WTC11 (cell line): ENCODE measurements at regions not wholly inside any gene's neighbourhood (a gene's known extent, or its start where the extent isn't known, plus 50 kb on each side); places are given as distances from the start of the nearest gene placed in this dataset.
"Not testable (repeated sequence)": the region's sequence is repeated elsewhere in the genome, so short reads cannot be mapped to it uniquely, and the experiment has no call there.

Source experiments
- ATAC-seq: fragments of 200-7000 bp; cut with Tn5 transposase; 2 replicates; pipeline ENCODE4 v1.10.0; 2021; ENCODE audit warnings: mild to moderate bottlenecking, moderate library complexity
- CTCF ChIA-PET: fragments of 300-600 bp; sonication (Branson Sonifier 250); formaldehyde crosslinking; loops from one replicate; lab custom pipeline; 2021; ENCODE audit warnings: antibody characterized with exemption; lab: Charles Lee
- POLR2A ChIA-PET: fragments of 350-600 bp; sonication (Branson Sonifier 250); formaldehyde crosslinking; loops from one replicate; lab custom pipeline; 2021; ENCODE audit warnings: antibody characterized with exemption; lab: Charles Lee
- DNase-seq: peaks from one replicate; pipeline ENCODE4 v3.0.0; 2021; ENCODE audit warnings: low spot score
- H3K27ac Mint-ChIP-seq: 2 replicates; pipeline ENCODE4 v1.8.0; 2021; ENCODE audit warnings: mixed read lengths
- H3K27me3 Mint-ChIP-seq: 2 replicates; pipeline ENCODE4 v1.8.0; 2021; ENCODE audit warnings: low read depth, mild to moderate bottlenecking, moderate library complexity, mixed read lengths
- H3K36me3 Mint-ChIP-seq: 2 replicates; pipeline ENCODE4 v1.8.0; 2021; ENCODE audit warnings: mixed read lengths
- H3K4me1 Mint-ChIP-seq: 2 replicates; pipeline ENCODE4 v1.8.0; 2022; ENCODE audit warnings: mixed read lengths
- H3K4me3 Mint-ChIP-seq: 2 replicates; pipeline ENCODE4 v1.8.0; 2021; ENCODE audit warnings: mild to moderate bottlenecking, moderate library complexity, mixed read lengths
- H3K9me3 Mint-ChIP-seq: 2 replicates; pipeline ENCODE4 v1.8.0; 2021; ENCODE audit warnings: mixed read lengths
- HMGA2 ChIP-seq: fragments of 250-450 bp; sonication (Bioruptor Pico); IDR thresholded peaks from 2 replicates; pipeline ENCODE4 v1.4.0; 2021; ENCODE audit warnings: mild to moderate bottlenecking, moderate library complexity
- IRF2 ChIP-seq: sonication (generic); formaldehyde crosslinking; IDR thresholded peaks from 2 replicates; pipeline ENCODE4 v1.8.0; 2022; ENCODE audit warnings: low read depth, missing genetic modification reagents, borderline replicate concordance
- MAX ChIP-seq: sonication (generic); formaldehyde crosslinking; IDR thresholded peaks from 2 replicates; pipeline ENCODE4 v1.8.0; 2022; ENCODE audit warnings: mild to moderate bottlenecking, missing genetic modification reagents
- MYBL2 ChIP-seq: sonication (generic); formaldehyde crosslinking; IDR thresholded peaks from 2 replicates; pipeline ENCODE4 v1.8.1; 2023; ENCODE audit warnings: mild to moderate bottlenecking, moderate library complexity, missing genetic modification reagents
- NFE2L1 ChIP-seq: sonication (generic); formaldehyde crosslinking; IDR thresholded peaks from 2 replicates; pipeline ENCODE4 v1.8.1; 2023; ENCODE audit warnings: missing genetic modification reagents
- NR2C2 ChIP-seq: sonication (generic); formaldehyde crosslinking; IDR thresholded peaks from 2 replicates; pipeline ENCODE4 v1.8.0; 2022; ENCODE audit warnings: mild to moderate bottlenecking, missing genetic modification reagents
- OVOL2 ChIP-seq: fragments of 250-450 bp; sonication (Bioruptor Pico); IDR thresholded peaks from 2 replicates; pipeline ENCODE4 v1.9.0; 2021; ENCODE audit warnings: mild to moderate bottlenecking, borderline replicate concordance
- RELA ChIP-seq: sonication (generic); formaldehyde crosslinking; IDR thresholded peaks from 2 replicates; pipeline ENCODE4 v1.8.1; 2022; ENCODE audit warnings: missing genetic modification reagents, mild to moderate bottlenecking, borderline replicate concordance
- RORB ChIP-seq: fragments of 250-450 bp; sonication (Bioruptor Pico); IDR thresholded peaks from 2 replicates; pipeline ENCODE4 v1.9.0; 2021; ENCODE audit warnings: mild to moderate bottlenecking
- TCF7 ChIP-seq: sonication (generic); formaldehyde crosslinking; IDR thresholded peaks from 2 replicates; pipeline ENCODE4 v1.8.0; 2022; ENCODE audit warnings: mild to moderate bottlenecking, low read depth, missing genetic modification reagents, moderate library complexity
- TEAD1 ChIP-seq: sonication (generic); formaldehyde crosslinking; IDR thresholded peaks from 2 replicates; pipeline ENCODE4 v1.8.0; 2022; ENCODE audit warnings: mild to moderate bottlenecking, missing genetic modification reagents
- ZNF121 ChIP-seq: sonication (generic); formaldehyde crosslinking; IDR thresholded peaks from 2 replicates; pipeline ENCODE4 v1.8.0; 2023; ENCODE audit warnings: missing genetic modification reagents
- ZNF138 ChIP-seq: sonication (generic); formaldehyde crosslinking; conservative IDR thresholded peaks from 2 replicates; pipeline ENCODE4 v1.8.1; 2022; ENCODE audit warnings: mild to moderate bottlenecking, moderate library complexity, missing genetic modification reagents
- ZNF263 ChIP-seq: sonication (generic); formaldehyde crosslinking; IDR thresholded peaks from 2 replicates; pipeline ENCODE4 v1.8.1; 2022; ENCODE audit warnings: low read depth, mild to moderate bottlenecking, moderate library complexity, missing genetic modification reagents
- ZNF317 ChIP-seq: sonication (generic); formaldehyde crosslinking; IDR thresholded peaks from 2 replicates; pipeline ENCODE4 v1.8.1; 2023; ENCODE audit warnings: low read depth, mild to moderate bottlenecking, moderate library complexity, missing genetic modification reagents, borderline replicate concordance
- ZNF396 ChIP-seq: fragments of 250-450 bp; sonication (Bioruptor Pico); IDR thresholded peaks from 2 replicates; pipeline ENCODE4 v1.8.0; 2021; ENCODE audit warnings: mild to moderate bottlenecking, moderate library complexity, borderline replicate concordance
- ZNF416 ChIP-seq: fragments of 250-450 bp; sonication (Bioruptor Pico); IDR thresholded peaks from 2 replicates; pipeline ENCODE4 v1.9.0; 2021; ENCODE audit warnings: mild to moderate bottlenecking, inconsistent platforms
- ZNF425 ChIP-seq: fragments of 250-450 bp; sonication (Bioruptor Pico); conservative IDR thresholded peaks from 2 replicates; pipeline ENCODE4 v1.9.0; 2021; ENCODE audit warnings: mild to moderate bottlenecking
- ZNF512 ChIP-seq: sonication (generic); formaldehyde crosslinking; IDR thresholded peaks from 2 replicates; pipeline ENCODE4 v1.8.1; 2022; ENCODE audit warnings: missing genetic modification reagents, borderline replicate concordance
- TF ChIP-seq, protein P1 (sequence below): sonication (generic); formaldehyde crosslinking; IDR thresholded peaks from 2 replicates; pipeline ENCODE4 v1.8.0; 2022; ENCODE audit warnings: mild to moderate bottlenecking, missing genetic modification reagents
- TF ChIP-seq, protein P2 (sequence below): fragments of 200-600 bp; IDR thresholded peaks from 2 replicates; pipeline ENCODE4 v1.8.0; 2022; ENCODE audit warnings: antibody characterized with exemption
- TF ChIP-seq, protein P3 (sequence below): sonication (generic); formaldehyde crosslinking; IDR thresholded peaks from 2 replicates; pipeline ENCODE4 v1.8.1; 2023; ENCODE audit warnings: mild to moderate bottlenecking, missing genetic modification reagents
- TF ChIP-seq, protein P4 (sequence below): sonication (generic); formaldehyde crosslinking; IDR thresholded peaks from 2 replicates; pipeline ENCODE4 v1.8.1; 2023; ENCODE audit warnings: mild to moderate bottlenecking, missing genetic modification reagents
- TF ChIP-seq, protein P5 (sequence below): sonication (generic); formaldehyde crosslinking; IDR thresholded peaks from 2 replicates; pipeline ENCODE4 v1.8.1; 2022; ENCODE audit warnings: mild to moderate bottlenecking, moderate library complexity, missing genetic modification reagents

- H3K36me3 Mint-ChIP-seq = peaks cover 12% of the 10 kb centered on the region
- peaks cover 39% of the 10 kb centered on the region for H3K9me3 Mint-ChIP-seq
- ATAC-seq = no peak
- POLR2A ChIA-PET = no interaction called here
- H3K27me3 Mint-ChIP-seq = no peaks in the 10 kb centered on the region; the same call in 1 of the 2 replicates
- no peaks in the 10 kb centered on the region for H3K4me1 Mint-ChIP-seq
- H3K4me3 Mint-ChIP-seq = no peak overlapping the region
- TF ChIP-seq RORB (CRISPR knock-in tag) (no peak), ZNF317 (CRISPR knock-in tag) (no peak), ZNF138 (CRISPR knock-in tag) (no peak), OVOL2 (CRISPR knock-in tag) (no peak), MYBL2 (no peak), ZNF416 (CRISPR knock-in tag) (no peak), ZNF263 (CRISPR knock-in tag) (no peak), ZNF396 (CRISPR knock-in tag) (no peak), TCF7 (no peak), TEAD1 (no peak), ZNF512 (CRISPR knock-in tag) (no peak), MAX (CRISPR knock-in tag) (no peak)
- TF ChIP-seq, protein P1, sequence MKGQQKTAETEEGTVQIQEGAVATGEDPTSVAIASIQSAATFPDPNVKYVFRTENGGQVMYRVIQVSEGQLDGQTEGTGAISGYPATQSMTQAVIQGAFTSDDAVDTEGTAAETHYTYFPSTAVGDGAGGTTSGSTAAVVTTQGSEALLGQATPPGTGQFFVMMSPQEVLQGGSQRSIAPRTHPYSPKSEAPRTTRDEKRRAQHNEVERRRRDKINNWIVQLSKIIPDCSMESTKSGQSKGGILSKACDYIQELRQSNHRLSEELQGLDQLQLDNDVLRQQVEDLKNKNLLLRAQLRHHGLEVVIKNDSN = no peak
- TF ChIP-seq, protein P2, sequence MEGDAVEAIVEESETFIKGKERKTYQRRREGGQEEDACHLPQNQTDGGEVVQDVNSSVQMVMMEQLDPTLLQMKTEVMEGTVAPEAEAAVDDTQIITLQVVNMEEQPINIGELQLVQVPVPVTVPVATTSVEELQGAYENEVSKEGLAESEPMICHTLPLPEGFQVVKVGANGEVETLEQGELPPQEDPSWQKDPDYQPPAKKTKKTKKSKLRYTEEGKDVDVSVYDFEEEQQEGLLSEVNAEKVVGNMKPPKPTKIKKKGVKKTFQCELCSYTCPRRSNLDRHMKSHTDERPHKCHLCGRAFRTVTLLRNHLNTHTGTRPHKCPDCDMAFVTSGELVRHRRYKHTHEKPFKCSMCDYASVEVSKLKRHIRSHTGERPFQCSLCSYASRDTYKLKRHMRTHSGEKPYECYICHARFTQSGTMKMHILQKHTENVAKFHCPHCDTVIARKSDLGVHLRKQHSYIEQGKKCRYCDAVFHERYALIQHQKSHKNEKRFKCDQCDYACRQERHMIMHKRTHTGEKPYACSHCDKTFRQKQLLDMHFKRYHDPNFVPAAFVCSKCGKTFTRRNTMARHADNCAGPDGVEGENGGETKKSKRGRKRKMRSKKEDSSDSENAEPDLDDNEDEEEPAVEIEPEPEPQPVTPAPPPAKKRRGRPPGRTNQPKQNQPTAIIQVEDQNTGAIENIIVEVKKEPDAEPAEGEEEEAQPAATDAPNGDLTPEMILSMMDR = no peak
- TF ChIP-seq, protein P3, sequence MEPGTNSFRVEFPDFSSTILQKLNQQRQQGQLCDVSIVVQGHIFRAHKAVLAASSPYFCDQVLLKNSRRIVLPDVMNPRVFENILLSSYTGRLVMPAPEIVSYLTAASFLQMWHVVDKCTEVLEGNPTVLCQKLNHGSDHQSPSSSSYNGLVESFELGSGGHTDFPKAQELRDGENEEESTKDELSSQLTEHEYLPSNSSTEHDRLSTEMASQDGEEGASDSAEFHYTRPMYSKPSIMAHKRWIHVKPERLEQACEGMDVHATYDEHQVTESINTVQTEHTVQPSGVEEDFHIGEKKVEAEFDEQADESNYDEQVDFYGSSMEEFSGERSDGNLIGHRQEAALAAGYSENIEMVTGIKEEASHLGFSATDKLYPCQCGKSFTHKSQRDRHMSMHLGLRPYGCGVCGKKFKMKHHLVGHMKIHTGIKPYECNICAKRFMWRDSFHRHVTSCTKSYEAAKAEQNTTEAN (CRISPR knock-in tag) = no peak
- DNase-seq = no peak
- no peak overlapping the region for H3K27ac Mint-ChIP-seq
- CTCF ChIA-PET = no interaction called here
Measured at GRCh38 chr21:25161571-25161970, 445.7 kb downstream of the MRPL39 start.

GRCh38 chr21:25155020-25155419 lies 452.3 kb downstream of the MRPL39 start:
- ATAC-seq, POLR2A ChIA-PET, CTCF ChIA-PET, H3K27ac Mint-ChIP-seq, H3K4me3 Mint-ChIP-seq, DNase-seq, H3K27me3 Mint-ChIP-seq, H3K4me1 Mint-ChIP-seq: not testable (repeated sequence)
- H3K36me3 Mint-ChIP-seq = peaks cover 28% of the 10 kb centered on the region
- H3K9me3 Mint-ChIP-seq = peaks cover 37% of the 10 kb centered on the region

GRCh38 chr21:25149022-25149421 lies 458.3 kb downstream of the MRPL39 start:
- Mint-ChIP-seq H3K4me3 (no peak overlapping the region), H3K27ac (no peak overlapping the region), H3K9me3 (peaks cover 43% of the 10 kb centered on the region), H3K36me3 (peaks cover 16% of the 10 kb centered on the region), H3K27me3 (no peaks in the 10 kb centered on the region; the same call in 1 of the 2 replicates), H3K4me1 (no peaks in the 10 kb centered on the region)
- DNase-seq (no peak), ATAC-seq (no peak)
- POLR2A ChIA-PET = no interaction called here
- CTCF ChIA-PET = no interaction called here
- TF ChIP-seq, protein P4, sequence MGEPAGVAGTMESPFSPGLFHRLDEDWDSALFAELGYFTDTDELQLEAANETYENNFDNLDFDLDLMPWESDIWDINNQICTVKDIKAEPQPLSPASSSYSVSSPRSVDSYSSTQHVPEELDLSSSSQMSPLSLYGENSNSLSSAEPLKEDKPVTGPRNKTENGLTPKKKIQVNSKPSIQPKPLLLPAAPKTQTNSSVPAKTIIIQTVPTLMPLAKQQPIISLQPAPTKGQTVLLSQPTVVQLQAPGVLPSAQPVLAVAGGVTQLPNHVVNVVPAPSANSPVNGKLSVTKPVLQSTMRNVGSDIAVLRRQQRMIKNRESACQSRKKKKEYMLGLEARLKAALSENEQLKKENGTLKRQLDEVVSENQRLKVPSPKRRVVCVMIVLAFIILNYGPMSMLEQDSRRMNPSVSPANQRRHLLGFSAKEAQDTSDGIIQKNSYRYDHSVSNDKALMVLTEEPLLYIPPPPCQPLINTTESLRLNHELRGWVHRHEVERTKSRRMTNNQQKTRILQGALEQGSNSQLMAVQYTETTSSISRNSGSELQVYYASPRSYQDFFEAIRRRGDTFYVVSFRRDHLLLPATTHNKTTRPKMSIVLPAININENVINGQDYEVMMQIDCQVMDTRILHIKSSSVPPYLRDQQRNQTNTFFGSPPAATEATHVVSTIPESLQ (CRISPR knock-in tag) = no peak
- TF ChIP-seq IRF2 (CRISPR knock-in tag) (no peak), NFE2L1 (CRISPR knock-in tag) (no peak), NR2C2 (CRISPR knock-in tag) (no peak), HMGA2 (CRISPR knock-in tag) (no peak), ZNF121 (CRISPR knock-in tag) (no peak), RELA (CRISPR knock-in tag) (no peak), ZNF425 (CRISPR knock-in tag) (no peak), OVOL2 (CRISPR knock-in tag) (no peak)
- TF ChIP-seq, protein P5, sequence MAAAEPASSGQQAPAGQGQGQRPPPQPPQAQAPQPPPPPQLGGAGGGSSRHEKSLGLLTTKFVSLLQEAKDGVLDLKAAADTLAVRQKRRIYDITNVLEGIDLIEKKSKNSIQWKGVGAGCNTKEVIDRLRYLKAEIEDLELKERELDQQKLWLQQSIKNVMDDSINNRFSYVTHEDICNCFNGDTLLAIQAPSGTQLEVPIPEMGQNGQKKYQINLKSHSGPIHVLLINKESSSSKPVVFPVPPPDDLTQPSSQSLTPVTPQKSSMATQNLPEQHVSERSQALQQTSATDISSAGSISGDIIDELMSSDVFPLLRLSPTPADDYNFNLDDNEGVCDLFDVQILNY (CRISPR knock-in tag) = no peak
